ENCODE measurements at regions not wholly inside any gene's neighbourhood (a gene's known extent, or its start where the extent isn't known, plus 50 kb on each side); places are given as distances from the start of the nearest gene placed in this dataset.

- Histone ChIP-seq H3K4me1 (ENCODE audit: control insufficient read depth in 5 of 5, insufficient read depth in 5 of 5, low read length in 5 of 5) (peaks cover 0 to 18% (median 12%) of the 10 kb centered on the region in 5 donors), H3K4me3 (no peak overlapping the region), H3K36me3 (ENCODE audit: control insufficient read depth in 4 of 4, insufficient read depth in 4 of 4, low read length in 4 of 4) (no peaks in the 10 kb centered on the region), H3K27ac (ENCODE audit: low read depth in 1 of 2, low read length in 1 of 2) (no peak overlapping the region), H3K27me3 (ENCODE audit: control insufficient read depth in 3 of 3, insufficient read depth in 3 of 3, low read length in 2 of 3) (no peaks in the 10 kb centered on the region), H3K9me3 (ENCODE audit: control insufficient read depth in 4 of 4, insufficient read depth in 3 of 4, low read length in 3 of 4) (no peaks in the 10 kb centered on the region), H3K9ac (ENCODE audit: insufficient read depth in 1 of 2, low read length in 2 of 2) (no peak overlapping the region)
- ATAC-seq (ENCODE audit: insufficient read depth, low FRiP score) (no peak), DNase-seq (no peak)
- no peak for TF ChIP-seq CTCF (IDR thresholded peaks at IDR 0.05; ENCODE audit: control extremely low read depth, extremely low read depth)
- WGBS, 2 donors = 70 to 78% methylated on average over 2 of the region's 2 CpGs
These were observed 91.0 kb downstream of the FEM1C start for GRCh38 chr5:115453391-115454095.

GRCh38 chr5:115452536-115453235, 91.9 kb downstream of the FEM1C start:
- Histone ChIP-seq H3K9ac (ENCODE audit: insufficient read depth in 1 of 2, low read length in 2 of 2) (no peak overlapping the region), H3K4me3 (no peak overlapping the region), H3K36me3 (ENCODE audit: control insufficient read depth in 4 of 4, insufficient read depth in 4 of 4, low read length in 4 of 4) (no peaks in the 10 kb centered on the region), H3K9me3 (ENCODE audit: control insufficient read depth in 4 of 4, insufficient read depth in 3 of 4, low read length in 3 of 4) (no peaks in the 10 kb centered on the region), H3K4me1 (ENCODE audit: control insufficient read depth in 5 of 5, insufficient read depth in 5 of 5, low read length in 5 of 5) (peaks cover 0 to 15% (median 10%) of the 10 kb centered on the region in 5 donors), H3K27ac (ENCODE audit: low read depth in 1 of 2, low read length in 1 of 2) (no peak overlapping the region), H3K27me3 (ENCODE audit: control insufficient read depth in 3 of 3, insufficient read depth in 3 of 3, low read length in 2 of 3) (no peaks in the 10 kb centered on the region)
- 82 to 85% methylated on average over 2 of the region's 2 CpGs for WGBS, 2 donors
- no peak for DNase-seq
- TF ChIP-seq CTCF (IDR thresholded peaks at IDR 0.05; ENCODE audit: control extremely low read depth, extremely low read depth) = no peak
- ATAC-seq (ENCODE audit: insufficient read depth, low FRiP score) = no peak

- ATAC-seq (ENCODE audit: insufficient read depth, low FRiP score) = no peak
- TF ChIP-seq CTCF (IDR thresholded peaks at IDR 0.05; ENCODE audit: control extremely low read depth, extremely low read depth) = no peak
- no peak overlapping the region for H3K4me3 ChIP-seq
- WGBS, 2 donors = 66 to 91% methylated on average over 2 of the region's 2 CpGs
- DNase-seq = no peak
- H3K36me3 ChIP-seq (ENCODE audit: control insufficient read depth in 4 of 4, insufficient read depth in 4 of 4, low read length in 4 of 4) = no peaks in the 10 kb centered on the region
- H3K27me3 ChIP-seq (ENCODE audit: control insufficient read depth in 3 of 3, insufficient read depth in 3 of 3, low read length in 2 of 3) = no peaks in the 10 kb centered on the region
- H3K27ac ChIP-seq (ENCODE audit: low read depth in 1 of 2, low read length in 1 of 2) = no peak overlapping the region
- peaks cover 0 to 15% (median 7%) of the 10 kb centered on the region in 5 donors for H3K4me1 ChIP-seq (ENCODE audit: control insufficient read depth in 5 of 5, insufficient read depth in 5 of 5, low read length in 5 of 5)
- H3K9ac ChIP-seq (ENCODE audit: insufficient read depth in 1 of 2, low read length in 2 of 2) = no peak overlapping the region
- H3K9me3 ChIP-seq (ENCODE audit: control insufficient read depth in 4 of 4, insufficient read depth in 3 of 4, low read length in 3 of 4) = no peaks in the 10 kb centered on the region
These were observed 92.5 kb downstream of the FEM1C start for GRCh38 chr5:115452083-115452482.
